Ishikawa (cell line): ENCODE measurements at regions not wholly inside any gene's neighbourhood (a gene's known extent, or its start where the extent isn't known, plus 50 kb on each side); places are given as distances from the start of the nearest gene placed in this dataset.

Source experiments
- CEBPB ChIP-seq: IDR thresholded peaks from 2 replicates; pipeline ENCODE4 v1.6.1; 2012
- CREB1 ChIP-seq: IDR thresholded peaks from 2 replicates; pipeline ENCODE4 v1.6.1; 2012; ENCODE audit warnings: low read depth
- EGR1 ChIP-seq: IDR thresholded peaks from 2 replicates; pipeline ENCODE4 v1.6.1; 2012
- EP300 ChIP-seq: IDR thresholded peaks from 2 replicates; pipeline ENCODE4 v1.6.1; 2012; ENCODE audit warnings: borderline replicate concordance
- FOXM1 ChIP-seq: IDR thresholded peaks from 2 replicates; pipeline ENCODE4 v1.6.1; 2012; ENCODE audit warnings: low read depth, borderline replicate concordance
- MAX ChIP-seq: IDR thresholded peaks from 2 replicates; pipeline ENCODE4 v1.6.1; 2012
- NFIC ChIP-seq: IDR thresholded peaks from 2 replicates; pipeline ENCODE4 v1.6.1; 2012
- RAD21 ChIP-seq: IDR thresholded peaks from 2 replicates; pipeline ENCODE4 v1.6.1; 2012; ENCODE audit warnings: low read depth
- TAF1 ChIP-seq: IDR thresholded peaks from 2 replicates; pipeline ENCODE4 v1.6.1; 2012; ENCODE audit warnings: low read depth, mild to moderate bottlenecking
- TCF12 ChIP-seq: IDR thresholded peaks from 2 replicates; pipeline ENCODE4 v1.6.1; 2012; ENCODE audit warnings: low read depth
- TEAD4 ChIP-seq: IDR thresholded peaks from 2 replicates; pipeline ENCODE4 v1.6.1; 2012
- USF1 ChIP-seq: IDR thresholded peaks from 2 replicates; pipeline ENCODE4 v1.6.1; 2012
- YY1 ChIP-seq: IDR thresholded peaks from 2 replicates; pipeline ENCODE4 v1.6.1; 2012; ENCODE audit warnings: low read depth
- ZBTB7A ChIP-seq: IDR thresholded peaks from 2 replicates; pipeline ENCODE4 v1.6.1; 2012; ENCODE audit warnings: low read depth
- TF ChIP-seq, protein P1 (sequence below): IDR thresholded peaks from 2 replicates; pipeline ENCODE4 v1.6.1; 2012; ENCODE audit warnings: low read depth, mild to moderate bottlenecking

- TF ChIP-seq FOXM1 (no peak), ZBTB7A (no peak), TAF1 (no peak), CREB1 (no peak), TCF12 (no peak), CEBPB (no peak), TEAD4 (no peak), RAD21 (no peak), USF1 (no peak), EP300 (no peak), EGR1 (no peak), MAX (no peak), YY1 (no peak), NFIC (no peak)
- TF ChIP-seq, protein P1, sequence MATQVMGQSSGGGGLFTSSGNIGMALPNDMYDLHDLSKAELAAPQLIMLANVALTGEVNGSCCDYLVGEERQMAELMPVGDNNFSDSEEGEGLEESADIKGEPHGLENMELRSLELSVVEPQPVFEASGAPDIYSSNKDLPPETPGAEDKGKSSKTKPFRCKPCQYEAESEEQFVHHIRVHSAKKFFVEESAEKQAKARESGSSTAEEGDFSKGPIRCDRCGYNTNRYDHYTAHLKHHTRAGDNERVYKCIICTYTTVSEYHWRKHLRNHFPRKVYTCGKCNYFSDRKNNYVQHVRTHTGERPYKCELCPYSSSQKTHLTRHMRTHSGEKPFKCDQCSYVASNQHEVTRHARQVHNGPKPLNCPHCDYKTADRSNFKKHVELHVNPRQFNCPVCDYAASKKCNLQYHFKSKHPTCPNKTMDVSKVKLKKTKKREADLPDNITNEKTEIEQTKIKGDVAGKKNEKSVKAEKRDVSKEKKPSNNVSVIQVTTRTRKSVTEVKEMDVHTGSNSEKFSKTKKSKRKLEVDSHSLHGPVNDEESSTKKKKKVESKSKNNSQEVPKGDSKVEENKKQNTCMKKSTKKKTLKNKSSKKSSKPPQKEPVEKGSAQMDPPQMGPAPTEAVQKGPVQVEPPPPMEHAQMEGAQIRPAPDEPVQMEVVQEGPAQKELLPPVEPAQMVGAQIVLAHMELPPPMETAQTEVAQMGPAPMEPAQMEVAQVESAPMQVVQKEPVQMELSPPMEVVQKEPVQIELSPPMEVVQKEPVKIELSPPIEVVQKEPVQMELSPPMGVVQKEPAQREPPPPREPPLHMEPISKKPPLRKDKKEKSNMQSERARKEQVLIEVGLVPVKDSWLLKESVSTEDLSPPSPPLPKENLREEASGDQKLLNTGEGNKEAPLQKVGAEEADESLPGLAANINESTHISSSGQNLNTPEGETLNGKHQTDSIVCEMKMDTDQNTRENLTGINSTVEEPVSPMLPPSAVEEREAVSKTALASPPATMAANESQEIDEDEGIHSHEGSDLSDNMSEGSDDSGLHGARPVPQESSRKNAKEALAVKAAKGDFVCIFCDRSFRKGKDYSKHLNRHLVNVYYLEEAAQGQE: no peak
These were observed 200.7 kb downstream of the SOX2 start for GRCh38 chr3:181912384-181912783.

DNA sequence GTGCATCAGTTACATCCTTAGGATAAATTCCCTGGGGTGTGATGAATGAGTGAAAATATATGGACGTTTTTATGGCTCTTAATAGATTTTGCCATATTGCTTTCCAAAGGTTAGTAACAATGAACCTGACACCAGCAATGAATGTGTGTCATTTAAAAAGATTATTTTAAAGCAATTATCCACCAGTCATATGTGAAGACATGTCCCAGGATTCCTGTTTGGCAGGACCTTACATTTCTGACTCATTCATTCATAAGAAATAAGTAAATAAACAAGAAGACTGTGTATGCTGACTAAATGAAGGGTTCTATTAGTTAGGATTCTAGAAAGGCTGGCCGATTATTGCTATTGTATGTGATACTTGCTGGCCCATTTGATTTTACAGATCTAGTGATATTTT is 201.5 kb downstream of the SOX2 start:
- TF ChIP-seq CEBPB (no peak), TEAD4 (no peak), EGR1 (no peak)

DNA sequence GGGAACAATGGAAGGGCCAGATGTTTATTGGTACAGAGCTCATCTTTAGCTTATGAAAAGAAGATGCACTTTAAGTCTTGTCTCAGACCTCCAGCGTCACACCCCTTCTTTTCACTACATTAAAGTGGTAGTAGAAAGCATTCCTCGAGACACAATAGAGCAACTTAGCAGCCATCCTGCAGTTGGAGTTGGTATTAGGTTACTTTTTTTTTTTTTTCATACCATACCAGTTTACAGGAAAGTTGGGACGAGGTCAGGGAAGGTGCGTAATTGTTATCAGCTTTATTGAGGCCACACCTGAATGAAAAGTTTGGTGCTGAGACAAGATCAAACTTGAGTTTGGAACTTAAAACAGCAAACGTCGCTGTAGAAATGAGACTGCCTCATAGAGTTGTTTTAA is 203.8 kb downstream of the SOX2 start:
- TF ChIP-seq MAX (no peak), USF1 (no peak), FOXM1 (no peak), TAF1 (no peak)

GRCh38 chr3:181916013-181916412 is 204.3 kb downstream of the SOX2 start:
- TF ChIP-seq, protein P1: no peak
- TF ChIP-seq RAD21: no peak
- TF ChIP-seq USF1: no peak
- no peak for TF ChIP-seq MAX
- no peak for TF ChIP-seq CREB1
- TF ChIP-seq EP300: no peak
- TF ChIP-seq TCF12: no peak
- TF ChIP-seq ZBTB7A: no peak

DNA sequence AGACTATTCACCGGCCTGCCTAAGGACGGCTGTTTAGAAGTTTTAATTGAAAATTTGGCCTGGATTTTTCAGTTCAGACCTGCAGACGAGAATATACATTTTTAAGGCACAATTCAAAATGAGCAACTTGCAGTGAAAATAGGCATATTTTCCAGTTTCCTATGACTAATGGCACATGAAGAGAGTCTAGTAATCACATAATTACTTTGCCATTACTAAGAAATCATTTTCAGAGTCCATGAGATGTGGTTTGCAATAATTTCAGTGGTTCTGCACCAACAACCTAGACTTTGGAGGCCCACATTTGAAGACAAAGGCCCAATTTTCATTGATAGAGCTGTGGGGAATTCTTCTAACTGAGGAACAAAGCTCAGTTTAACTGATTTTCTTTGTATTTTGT is 205.3 kb downstream of the SOX2 start:
- TF ChIP-seq TAF1 (no peak), RAD21 (no peak), TEAD4 (no peak), CREB1 (no peak), MAX (no peak), TCF12 (no peak), ZBTB7A (no peak), FOXM1 (no peak)
- TF ChIP-seq, protein P1: no peak
